Colonic mucosa (tissue), 4 donors: ENCODE measurements at regions not wholly inside any gene's neighbourhood (a gene's known extent, or its start where the extent isn't known, plus 50 kb on each side); places are given as distances from the start of the nearest gene placed in this dataset.

Source experiments
- DNase-seq: peaks from one replicate; pipeline ENCODE4 v3.0.0-alpha.2; 2020
- H3K27ac ChIP-seq: fragments of 200-600 bp; one replicate; pipeline ENCODE4 v1.8.0; 2021
- H3K27me3 ChIP-seq: fragments of 200-600 bp; one replicate; pipeline ENCODE4 v1.8.0; 2021
- H3K36me3 ChIP-seq: fragments of 200-600 bp; one replicate; pipeline ENCODE4 v1.8.0; 2021
- H3K4me1 ChIP-seq: fragments of 200-600 bp; one replicate; pipeline ENCODE4 v1.8.0; 2021; ENCODE audit warnings: mild to moderate bottlenecking
- H3K4me3 ChIP-seq: fragments of 200-600 bp; one replicate; pipeline ENCODE4 v1.8.0; 2021
- H3K9ac ChIP-seq, 2 donors: one replicate each; pipeline ENCODE4 v1.7.0; 2013; ENCODE audit warnings: control low read depth in 2 of 2, low read depth in 2 of 2, low read length in 2 of 2
- H3K9me3 ChIP-seq: fragments of 200-600 bp; one replicate; pipeline ENCODE4 v1.8.0; 2021
- CTCF ChIP-seq: fragments of 200-600 bp; IDR thresholded peaks from one replicate; pipeline ENCODE4 v1.8.0; 2022; ENCODE audit warnings: antibody characterized with exemption, mild to moderate bottlenecking
- intact Hi-C: fragments of 100-400 bp; cut with DNase I; formaldehyde crosslinking; loops from one replicate; pipeline ENCODE4 v1.14.1; 2022
- donor health status: healthy.
- donor health status: DM: no; HTN: no; CAD: no.
- donor health status: DM: no; HTN: no; CAD: no.

- Histone ChIP-seq H3K9me3 (no peaks in the 10 kb centered on the region), H3K4me3 (no peak overlapping the region), H3K4me1 (no peaks in the 10 kb centered on the region), H3K27ac (no peak overlapping the region), H3K27me3 (no peaks in the 10 kb centered on the region), H3K9ac (no peak overlapping the region), H3K36me3 (no peaks in the 10 kb centered on the region)
- no peak for TF ChIP-seq CTCF
- DNase-seq, result no peak
- intact Hi-C loops, result no loop called here
Measured at GRCh38 chr18:72470391-72470790, 73.8 kb downstream of the CBLN2 start.

- intact Hi-C loops, result no loop called here
- TF ChIP-seq CTCF, result no peak
- no peaks in the 10 kb centered on the region for H3K27me3 ChIP-seq
Measured at GRCh38 chr18:72468021-72468710, 76.0 kb downstream of the CBLN2 start.

GRCh38 chr18:72460210-72460680 lies 83.9 kb downstream of the CBLN2 start:
- no peak for DNase-seq
- TF ChIP-seq CTCF, result no peak
- Histone ChIP-seq H3K4me1 (no peaks in the 10 kb centered on the region), H3K27me3 (no peaks in the 10 kb centered on the region), H3K9me3 (no peaks in the 10 kb centered on the region), H3K36me3 (no peaks in the 10 kb centered on the region), H3K4me3 (no peak overlapping the region), H3K27ac (no peak overlapping the region), H3K9ac (no peak overlapping the region)
- intact Hi-C loops, result no loop called here

More at GRCh38 chr18:72468021-72468710, 76.0 kb downstream of the CBLN2 start:
- no peak overlapping the region for H3K4me3 ChIP-seq
- no peaks in the 10 kb centered on the region for H3K36me3 ChIP-seq
- H3K4me1 ChIP-seq, result no peaks in the 10 kb centered on the region
- H3K9me3 ChIP-seq, result no peaks in the 10 kb centered on the region
- H3K9ac ChIP-seq, result no peak overlapping the region
- no peak for DNase-seq
- H3K27ac ChIP-seq, result no peak overlapping the region

GRCh38 chr18:72458271-72458670 lies 85.9 kb downstream of the CBLN2 start:
- H3K4me3 ChIP-seq, result no peak overlapping the region
- no peaks in the 10 kb centered on the region for H3K27me3 ChIP-seq
- intact Hi-C loops, result no loop called here
- no peak overlapping the region for H3K27ac ChIP-seq
- no peaks in the 10 kb centered on the region for H3K4me1 ChIP-seq
- no peak for DNase-seq
- H3K9me3 ChIP-seq, result no peaks in the 10 kb centered on the region
- H3K9ac ChIP-seq, result no peak overlapping the region
- TF ChIP-seq CTCF, result no peak
- H3K36me3 ChIP-seq, result no peaks in the 10 kb centered on the region

- Histone ChIP-seq H3K9me3 (no peaks in the 10 kb centered on the region), H3K4me3 (no peak overlapping the region), H3K27ac (no peak overlapping the region), H3K36me3 (no peaks in the 10 kb centered on the region), H3K4me1 (no peaks in the 10 kb centered on the region), H3K27me3 (no peaks in the 10 kb centered on the region), H3K9ac (no peak overlapping the region)
- DNase-seq, result no peak
- TF ChIP-seq CTCF, result no peak
- intact Hi-C loops, result no loop called here
Measured at GRCh38 chr18:72456802-72457201, 87.3 kb downstream of the CBLN2 start.
